IMR-90 (cell line): ENCODE measurements at regions not wholly inside any gene's neighbourhood (a gene's known extent, or its start where the extent isn't known, plus 50 kb on each side); places are given as distances from the start of the nearest gene placed in this dataset.
A peak's percentile ranks its signal among the peaks of the same experiment; 100 is the strongest.

ENCODE experiments used
- ATAC-seq: fragments of 200-7000 bp; cut with Tn5 transposase; 2 replicates; pipeline ENCODE4 v1.9.1; 2020; ENCODE audit warnings: low read depth, mild to moderate bottlenecking, moderate library complexity
- BruUV-seq: library from RNA; stranded (reverse); fragments of 400-500 nt; replicated peaks from 2 replicates; lab custom pipeline; 2021; lab: Mats Ljungman, UMichigan
- CTCF ChIA-PET: fragments of 300-600 bp; formaldehyde crosslinking; extraction: SDS; loops from one replicate; lab custom pipeline; 2021; ENCODE audit warnings: antibody characterized with exemption; lab: Yijun Ruan, JAX
- POLR2A ChIA-PET: fragments of 300-600 bp; sonication (Branson Sonifier 250); formaldehyde crosslinking; loops from one replicate; lab custom pipeline; 2022; ENCODE audit warnings: antibody characterized with exemption; ENCODE audit not compliant: unreplicated experiment; lab: Charles Lee
- DNase-seq: peaks from one replicate; pipeline ENCODE4 v3.0.0; 2013
- H2AFZ ChIP-seq: replicated peaks from 2 replicates; pipeline ENCODE3; 2013; ENCODE audit warnings: low read length, mild to moderate bottlenecking; ENCODE audit not compliant: poor library complexity
- H2AK5ac ChIP-seq: 2 replicates; pipeline ENCODE4 v1.6.1; 2013; ENCODE audit warnings: low read depth, low read length, inconsistent platforms
- H2AK9ac ChIP-seq: replicated peaks from 2 replicates; pipeline ENCODE3; 2013; ENCODE audit warnings: mild to moderate bottlenecking, low read depth, low read length, moderate library complexity; ENCODE audit not compliant: poor library complexity
- H2BK120ac ChIP-seq: 2 replicates; pipeline ENCODE4 v1.6.1; 2013; ENCODE audit warnings: low read depth, low read length, inconsistent platforms
- H2BK15ac ChIP-seq: 3 replicates; pipeline ENCODE4 v1.6.1; 2013; ENCODE audit warnings: low read depth, low read length, inconsistent platforms
- H2BK20ac ChIP-seq: 2 replicates; pipeline ENCODE4 v1.6.1; 2013; ENCODE audit warnings: low read depth, mild to moderate bottlenecking, inconsistent platforms, low read length, moderate library complexity
- H2BK5ac ChIP-seq: 2 replicates; pipeline ENCODE4 v1.6.1; 2013; ENCODE audit warnings: mild to moderate bottlenecking, low read depth, low read length, inconsistent platforms; ENCODE audit not compliant: poor library complexity, severe bottlenecking
- H3K14ac ChIP-seq: replicated peaks from 2 replicates; pipeline ENCODE4 v1.6.1; 2013; ENCODE audit warnings: low read depth, low read length, inconsistent platforms
- H3K18ac ChIP-seq: 2 replicates; pipeline ENCODE4 v1.6.1; 2013; ENCODE audit warnings: low read depth, low read length, control low read depth
- H3K23ac ChIP-seq: 2 replicates; pipeline ENCODE4 v1.6.1; 2013; ENCODE audit warnings: low read depth, low read length, inconsistent platforms
- H3K27ac ChIP-seq: 2 replicates; pipeline ENCODE4 v1.5.1; 2013; ENCODE audit warnings: mild to moderate bottlenecking, control low read depth, low read length; ENCODE audit not compliant: insufficient read depth
- H3K27me3 ChIP-seq: 2 replicates; pipeline ENCODE4 v1.6.1; 2013; ENCODE audit warnings: low read length; ENCODE audit not compliant: control insufficient read depth, insufficient read depth
- H3K36me3 ChIP-seq: 2 replicates; pipeline ENCODE4 v1.6.1; 2013; ENCODE audit warnings: low read length, mixed read lengths; ENCODE audit not compliant: control insufficient read depth, insufficient read depth
- H3K4ac ChIP-seq: 2 replicates; pipeline ENCODE4 v1.6.1; 2013; ENCODE audit warnings: low read depth, low read length, inconsistent platforms
- H3K4me1 ChIP-seq: 2 replicates; pipeline ENCODE4 v1.6.1; 2013; ENCODE audit warnings: low read length, mixed read lengths; ENCODE audit not compliant: control insufficient read depth, insufficient read depth
- H3K4me2 ChIP-seq: 2 replicates; pipeline ENCODE4 v1.6.1; 2013; ENCODE audit warnings: low read depth, mild to moderate bottlenecking, control low read depth, low read length, moderate library complexity
- H3K4me3 ChIP-seq: 2 replicates; pipeline ENCODE4 v1.5.1; 2013; ENCODE audit warnings: low read depth, mild to moderate bottlenecking, control low read depth, low read length, moderate library complexity; ENCODE audit not compliant: insufficient read depth
- H3K56ac ChIP-seq: 2 replicates; pipeline ENCODE4 v1.6.1; 2013; ENCODE audit warnings: low read length, inconsistent platforms; ENCODE audit not compliant: insufficient read depth; ENCODE audit errors: extremely low read depth
- H3K79me1 ChIP-seq, 2 experiments: 2 replicates each; pipeline ENCODE4 v1.6.1; 2013; ENCODE audit warnings: low read length in 2 of 2, inconsistent platforms in 1 of 2, low read depth in 1 of 2
- H3K9ac ChIP-seq: 2 replicates; pipeline ENCODE4 v1.6.1; 2013; ENCODE audit warnings: low read depth, low read length, control low read depth
- H3K9me1 ChIP-seq: 2 replicates; pipeline ENCODE4 v1.6.1; 2013; ENCODE audit warnings: low read length, inconsistent platforms; ENCODE audit not compliant: insufficient read depth
- H3K9me3 ChIP-seq: 2 replicates; pipeline ENCODE4 v1.6.1; 2013; ENCODE audit warnings: low read length; ENCODE audit not compliant: control insufficient read depth, insufficient read depth
- H4K20me1 ChIP-seq: 2 replicates; pipeline ENCODE4 v1.6.1; 2013; ENCODE audit warnings: low read length, inconsistent platforms; ENCODE audit not compliant: insufficient read depth
- H4K5ac ChIP-seq: 2 replicates; pipeline ENCODE4 v1.6.1; 2013; ENCODE audit warnings: mild to moderate bottlenecking, low read depth, low read length, control low read depth
- H4K8ac ChIP-seq, 2 experiments: 2 replicates each; pipeline ENCODE4 v1.6.1; 2013; ENCODE audit warnings: low read depth in 2 of 2, low read length in 2 of 2, control low read depth in 1 of 2, inconsistent platforms in 1 of 2
- H4K91ac ChIP-seq: 2 replicates; pipeline ENCODE4 v1.6.1; 2013; ENCODE audit warnings: low read depth, low read length, inconsistent platforms; ENCODE audit not compliant: insufficient read depth
- MAFK ChIP-seq: IDR thresholded peaks from 2 replicates; pipeline ENCODE4 v1.6.1; 2012; ENCODE audit warnings: low read depth, low read length, improper control_type of control experiment
- WGBS, 2 experiments: methylation state at CpG; one replicate each; pipeline versions ENCODE4 v1.1.5 to v1.1.7; 2013; ENCODE audit warnings: missing lambda C conversion rate in 2 of 2; ENCODE audit not compliant: insufficient read length in 1 of 2; ENCODE audit errors: extremely low coverage in 2 of 2; 5-methylcytosine and 5-hydroxymethylcytosine counted together
- dilution Hi-C: fragments of 300-500 bp; cut with HindIII; formaldehyde crosslinking; loops from one replicate; pipeline ENCODE4 v1.14.3; 2018; ENCODE audit warnings: low sequenced_read_pairs; ENCODE audit not compliant: unreplicated experiment
- in situ Hi-C: fragments of 300-500 bp; cut with MboI; formaldehyde crosslinking; loops from 3 replicates; pipeline ENCODE4 v1.14.3; 2019; ENCODE audit warnings: low sequenced_read_pairs, inconsistent platforms, mixed read lengths
- intact Hi-C: fragments of 100-400 bp; cut with micrococcal nuclease; formaldehyde crosslinking; loops from 2 replicates; pipeline ENCODE4 v1.10.0; 2022
- TF ChIP-seq, protein P1 (sequence below): fragments of 150-350 bp; IDR thresholded peaks from 2 replicates; pipeline ENCODE4 v1.6.1; 2017; ENCODE audit warnings: mild to moderate bottlenecking, antibody characterized with exemption, low read length, low read depth

DNA sequence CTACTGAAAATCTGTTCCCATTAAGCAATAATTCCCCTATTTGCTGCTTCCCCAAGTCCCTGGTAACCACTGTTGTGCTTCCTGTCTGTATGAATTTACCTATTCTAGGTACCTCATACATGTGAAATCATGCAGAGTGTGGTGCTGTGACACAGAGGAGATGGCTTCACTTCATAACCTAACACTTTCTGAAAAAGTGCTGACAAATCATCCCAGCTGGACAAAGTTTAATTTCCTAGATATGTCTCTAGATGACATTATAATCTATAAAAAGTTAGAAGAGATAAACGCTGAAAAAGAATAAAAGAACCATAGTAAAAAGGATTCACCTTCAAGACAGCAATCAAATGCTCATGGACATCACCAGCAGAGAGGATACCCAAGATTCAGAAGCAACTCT lies 277.9 kb downstream of the SKIDA1 start:
- H3K36me3 ChIP-seq = no peaks in the 10 kb centered on the region
- H2BK120ac ChIP-seq = no peak overlapping the region
- no peak overlapping the region for H2AK9ac ChIP-seq
- no peaks in the 10 kb centered on the region for H3K9me3 ChIP-seq
- H2BK20ac ChIP-seq = no peak overlapping the region
- H4K5ac ChIP-seq = no peak overlapping the region
- dilution Hi-C loops (no loop called here), in situ Hi-C loops (no loop called here), intact Hi-C loops (no loop called here)
- ChIA-PET CTCF (no interaction called here), POLR2A (no interaction called here)
- no peak overlapping the region for H3K23ac ChIP-seq
- H3K27ac ChIP-seq = no peak overlapping the region
- no peak overlapping the region for H2AK5ac ChIP-seq
- H3K79me1 ChIP-seq = no peaks in the 10 kb centered on the region
- DNase-seq (no peak), ATAC-seq (no peak)
- no peak overlapping the region for H3K4ac ChIP-seq
- no peaks in the 10 kb centered on the region for H3K4me1 ChIP-seq
- H3K14ac ChIP-seq = no peak overlapping the region
- no peak overlapping the region for H4K8ac ChIP-seq
- no peak overlapping the region for H3K4me2 ChIP-seq
- no peak overlapping the region for H3K4me3 ChIP-seq
- no TSS peak for BruUV-seq
- H2BK5ac ChIP-seq = no peak overlapping the region
- no peak overlapping the region for H3K18ac ChIP-seq
- WGBS, 2 experiments = no CpG with 5 or more reads among the region's 1 CpG
- H4K91ac ChIP-seq = no peak overlapping the region
- peak; percentile 41; the same call in 1 of the 2 replicates for TF ChIP-seq MAFK
- TF ChIP-seq, protein P1, sequence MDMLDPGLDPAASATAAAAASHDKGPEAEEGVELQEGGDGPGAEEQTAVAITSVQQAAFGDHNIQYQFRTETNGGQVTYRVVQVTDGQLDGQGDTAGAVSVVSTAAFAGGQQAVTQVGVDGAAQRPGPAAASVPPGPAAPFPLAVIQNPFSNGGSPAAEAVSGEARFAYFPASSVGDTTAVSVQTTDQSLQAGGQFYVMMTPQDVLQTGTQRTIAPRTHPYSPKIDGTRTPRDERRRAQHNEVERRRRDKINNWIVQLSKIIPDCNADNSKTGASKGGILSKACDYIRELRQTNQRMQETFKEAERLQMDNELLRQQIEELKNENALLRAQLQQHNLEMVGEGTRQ = no peak
- H4K20me1 ChIP-seq = no peaks in the 10 kb centered on the region
- no peak overlapping the region for H2BK15ac ChIP-seq
- H3K9me1 ChIP-seq = no peaks in the 10 kb centered on the region
- no peak overlapping the region for H2AFZ ChIP-seq
- H3K27me3 ChIP-seq = no peaks in the 10 kb centered on the region
- H3K9ac ChIP-seq = no peak overlapping the region
- no peak overlapping the region for H3K56ac ChIP-seq
